ENCODE measurements at regions not wholly inside any gene's neighbourhood (a gene's known extent, or its start where the extent isn't known, plus 50 kb on each side); places are given as distances from the start of the nearest gene placed in this dataset.

GRCh38 chr13:57823704-57824103 lies 192.2 kb downstream of the PCDH17 start:
- in situ Hi-C loops (cut with HindIII; ENCODE audit: extremely low pct_ligation_motif_present, low pct_unique_long_range_greater_than_20kb) (no loop called here), intact Hi-C loops (cut with micrococcal nuclease; ENCODE audit: unreplicated experiment) (no loop called here)
- no TSS peak for BruUV-seq (replicated peaks)
- no peaks in the 10 kb centered on the region for H3K27me3 ChIP-seq (ENCODE audit: control insufficient read depth in 1 of 2, insufficient read depth in 2 of 2, low read length in 2 of 2)
- DNase-seq (ENCODE audit: low spot score) (no peak), FAIRE-seq (no peak), ATAC-seq (no peak)
- ChIA-PET POLR2A (no interaction called here), CTCF (ENCODE audit: low intra/inter-chr PET ratio, low total read pairs) (no interaction called here)
- TF ChIP-seq HCFC1 (IDR thresholded peaks at IDR 0.05; ENCODE audit: low read depth, low read length) = no peak
- TF ChIP-seq, protein P1, sequence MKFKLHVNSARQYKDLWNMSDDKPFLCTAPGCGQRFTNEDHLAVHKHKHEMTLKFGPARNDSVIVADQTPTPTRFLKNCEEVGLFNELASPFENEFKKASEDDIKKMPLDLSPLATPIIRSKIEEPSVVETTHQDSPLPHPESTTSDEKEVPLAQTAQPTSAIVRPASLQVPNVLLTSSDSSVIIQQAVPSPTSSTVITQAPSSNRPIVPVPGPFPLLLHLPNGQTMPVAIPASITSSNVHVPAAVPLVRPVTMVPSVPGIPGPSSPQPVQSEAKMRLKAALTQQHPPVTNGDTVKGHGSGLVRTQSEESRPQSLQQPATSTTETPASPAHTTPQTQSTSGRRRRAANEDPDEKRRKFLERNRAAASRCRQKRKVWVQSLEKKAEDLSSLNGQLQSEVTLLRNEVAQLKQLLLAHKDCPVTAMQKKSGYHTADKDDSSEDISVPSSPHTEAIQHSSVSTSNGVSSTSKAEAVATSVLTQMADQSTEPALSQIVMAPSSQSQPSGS (CRISPR knock-in tag; IDR thresholded peaks at IDR 0.05) = no peak
- TF ChIP-seq BCL3 (CRISPR knock-in tag; IDR thresholded peaks at IDR 0.05) = no peak
- no peak for TF ChIP-seq MLLT10 (CRISPR knock-in tag; IDR thresholded peaks at IDR 0.05)
- TF ChIP-seq, protein P2, sequence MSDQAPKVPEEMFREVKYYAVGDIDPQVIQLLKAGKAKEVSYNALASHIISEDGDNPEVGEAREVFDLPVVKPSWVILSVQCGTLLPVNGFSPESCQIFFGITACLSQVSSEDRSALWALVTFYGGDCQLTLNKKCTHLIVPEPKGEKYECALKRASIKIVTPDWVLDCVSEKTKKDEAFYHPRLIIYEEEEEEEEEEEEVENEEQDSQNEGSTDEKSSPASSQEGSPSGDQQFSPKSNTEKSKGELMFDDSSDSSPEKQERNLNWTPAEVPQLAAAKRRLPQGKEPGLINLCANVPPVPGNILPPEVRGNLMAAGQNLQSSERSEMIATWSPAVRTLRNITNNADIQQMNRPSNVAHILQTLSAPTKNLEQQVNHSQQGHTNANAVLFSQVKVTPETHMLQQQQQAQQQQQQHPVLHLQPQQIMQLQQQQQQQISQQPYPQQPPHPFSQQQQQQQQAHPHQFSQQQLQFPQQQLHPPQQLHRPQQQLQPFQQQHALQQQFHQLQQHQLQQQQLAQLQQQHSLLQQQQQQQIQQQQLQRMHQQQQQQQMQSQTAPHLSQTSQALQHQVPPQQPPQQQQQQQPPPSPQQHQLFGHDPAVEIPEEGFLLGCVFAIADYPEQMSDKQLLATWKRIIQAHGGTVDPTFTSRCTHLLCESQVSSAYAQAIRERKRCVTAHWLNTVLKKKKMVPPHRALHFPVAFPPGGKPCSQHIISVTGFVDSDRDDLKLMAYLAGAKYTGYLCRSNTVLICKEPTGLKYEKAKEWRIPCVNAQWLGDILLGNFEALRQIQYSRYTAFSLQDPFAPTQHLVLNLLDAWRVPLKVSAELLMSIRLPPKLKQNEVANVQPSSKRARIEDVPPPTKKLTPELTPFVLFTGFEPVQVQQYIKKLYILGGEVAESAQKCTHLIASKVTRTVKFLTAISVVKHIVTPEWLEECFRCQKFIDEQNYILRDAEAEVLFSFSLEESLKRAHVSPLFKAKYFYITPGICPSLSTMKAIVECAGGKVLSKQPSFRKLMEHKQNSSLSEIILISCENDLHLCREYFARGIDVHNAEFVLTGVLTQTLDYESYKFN (CRISPR knock-in tag; conservative IDR thresholded peaks at IDR 0.05) = no peak
- TF ChIP-seq ZNF543 (CRISPR knock-in tag; IDR thresholded peaks at IDR 0.05) = no peak
- no peak for TF ChIP-seq DNMT1 (CRISPR knock-in tag; IDR thresholded peaks at IDR 0.05)
- H3K79me2 ChIP-seq (ENCODE audit: insufficient read depth, low read length) = no peaks in the 10 kb centered on the region
- H3K9ac ChIP-seq (ENCODE audit: insufficient read depth, low read depth, low read length) = no peak overlapping the region
- H3K9me3 ChIP-seq (ENCODE audit: low read length) = peaks cover 68% of the 10 kb centered on the region
- 42% methylated on average over 2 of the region's 2 CpGs for WGBS (ENCODE audit: low lambda C conversion rate)
- H3K27ac ChIP-seq (ENCODE audit: extremely low read length, insufficient read depth, low read length) = no peak overlapping the region
- H2AFZ ChIP-seq (ENCODE audit: low read length) = no peak overlapping the region
- H3K4me2 ChIP-seq (ENCODE audit: low read depth, low read length) = no peak overlapping the region
- H3K36me3 ChIP-seq (replicated peaks in 1 of 2; ENCODE audit: control insufficient read depth in 1 of 2, insufficient read depth in 2 of 2, low read length in 2 of 2) = no peaks in the 10 kb centered on the region
- no peaks in the 10 kb centered on the region for H3K4me1 ChIP-seq (ENCODE audit: insufficient read depth, low read length)
- H3K4me3 ChIP-seq (replicated peaks in 1 of 3; ENCODE audit: insufficient read depth in 1 of 3, low read depth in 2 of 3, low read length in 3 of 3) = no peak overlapping the region
- H4K20me1 ChIP-seq (ENCODE audit: insufficient read depth, low read length) = no peaks in the 10 kb centered on the region

All from HepG2 (cell line).